SU-DHL-6 (cell line): ENCODE measurements at regions not wholly inside any gene's neighbourhood (a gene's known extent, or its start where the extent isn't known, plus 50 kb on each side); places are given as distances from the start of the nearest gene placed in this dataset.

Source experiments
- EZH2phosphoT487 ChIP-seq: fragments of 200-600 bp; sonication (generic), shearing (Covaris generic); conservative IDR thresholded peaks from 2 replicates; pipeline ENCODE4 v1.6.1; 2018; ENCODE audit warnings: mild to moderate bottlenecking, antibody characterized with exemption, low read length, moderate library complexity, mixed read lengths
- TF ChIP-seq, protein P1 (sequence below): fragments of 200-600 bp; sonication (generic); IDR thresholded peaks from one replicate; pipeline ENCODE4 v1.5.1; 2017; ENCODE audit warnings: antibody characterized with exemption, mild to moderate bottlenecking, low read length, moderate library complexity; ENCODE audit not compliant: insufficient read depth, poor library complexity, severe bottlenecking

DNA sequence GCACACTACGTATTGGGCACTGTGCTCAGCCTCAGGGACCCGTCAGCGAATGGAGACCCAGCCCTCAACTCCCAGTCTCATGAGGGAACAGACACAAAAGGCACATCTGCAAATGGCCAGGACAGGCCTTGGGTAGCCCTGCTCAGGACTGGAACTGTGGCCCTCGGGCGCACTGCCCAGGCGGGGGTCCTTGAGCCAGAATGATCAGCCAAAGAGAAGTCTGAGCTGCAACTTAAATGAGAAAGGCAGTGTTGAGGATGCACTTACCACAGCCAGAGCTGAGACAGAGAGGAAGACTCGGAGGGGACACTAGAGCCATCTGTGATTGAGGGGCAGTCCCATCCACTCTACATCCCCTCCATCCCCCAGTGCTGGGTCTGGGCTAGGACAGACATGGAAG, 117.3 kb downstream of the C16orf95 start:
- TF ChIP-seq, protein P1, sequence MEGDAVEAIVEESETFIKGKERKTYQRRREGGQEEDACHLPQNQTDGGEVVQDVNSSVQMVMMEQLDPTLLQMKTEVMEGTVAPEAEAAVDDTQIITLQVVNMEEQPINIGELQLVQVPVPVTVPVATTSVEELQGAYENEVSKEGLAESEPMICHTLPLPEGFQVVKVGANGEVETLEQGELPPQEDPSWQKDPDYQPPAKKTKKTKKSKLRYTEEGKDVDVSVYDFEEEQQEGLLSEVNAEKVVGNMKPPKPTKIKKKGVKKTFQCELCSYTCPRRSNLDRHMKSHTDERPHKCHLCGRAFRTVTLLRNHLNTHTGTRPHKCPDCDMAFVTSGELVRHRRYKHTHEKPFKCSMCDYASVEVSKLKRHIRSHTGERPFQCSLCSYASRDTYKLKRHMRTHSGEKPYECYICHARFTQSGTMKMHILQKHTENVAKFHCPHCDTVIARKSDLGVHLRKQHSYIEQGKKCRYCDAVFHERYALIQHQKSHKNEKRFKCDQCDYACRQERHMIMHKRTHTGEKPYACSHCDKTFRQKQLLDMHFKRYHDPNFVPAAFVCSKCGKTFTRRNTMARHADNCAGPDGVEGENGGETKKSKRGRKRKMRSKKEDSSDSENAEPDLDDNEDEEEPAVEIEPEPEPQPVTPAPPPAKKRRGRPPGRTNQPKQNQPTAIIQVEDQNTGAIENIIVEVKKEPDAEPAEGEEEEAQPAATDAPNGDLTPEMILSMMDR = no peak
- TF ChIP-seq EZH2phosphoT487 = no peak
